ENCODE measurements at regions not wholly inside any gene's neighbourhood (a gene's known extent, or its start where the extent isn't known, plus 50 kb on each side); places are given as distances from the start of the nearest gene placed in this dataset.

DNA sequence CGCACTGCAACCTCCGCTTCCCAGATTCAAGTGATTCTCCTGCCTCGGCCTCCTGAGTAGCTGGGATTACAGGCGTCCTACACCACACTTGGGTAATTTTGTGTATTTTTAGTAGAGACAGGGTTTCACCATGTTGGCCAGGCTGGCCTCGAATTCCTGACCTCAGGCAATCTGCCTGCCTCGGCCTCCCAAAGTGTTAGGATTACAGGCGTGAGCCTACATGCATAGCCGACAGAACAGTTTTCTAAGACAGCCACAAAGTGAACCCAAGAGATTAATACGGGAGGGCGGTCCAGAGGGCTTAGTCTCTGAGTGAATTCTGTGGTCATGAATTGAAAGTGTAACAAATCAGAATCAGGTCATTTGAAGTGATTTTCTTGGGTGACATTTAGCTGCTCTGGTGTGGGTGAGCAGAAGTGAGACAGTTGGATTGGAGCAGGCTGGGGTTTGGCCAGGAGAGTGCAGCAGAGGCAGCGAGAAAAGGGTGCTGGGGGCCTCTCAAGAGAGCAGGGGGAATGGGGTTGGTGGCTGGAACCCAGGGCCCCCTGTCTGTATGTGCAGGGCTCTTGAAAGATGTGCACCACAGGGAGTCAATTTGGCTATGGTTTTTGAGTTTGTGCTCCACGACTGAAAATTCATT is 231.4 kb upstream of the WSCD1 start:
- no peak overlapping the region for H3K4me3 ChIP-seq (replicated peaks; ENCODE audit: insufficient read depth, low read length)
- no peak overlapping the region for H3K27ac ChIP-seq (replicated peaks)
- no peak for TF ChIP-seq GABPA (IDR thresholded peaks at IDR 0.05; ENCODE audit: low read depth)
- TF ChIP-seq POLR2AphosphoS5 (IDR thresholded peaks at IDR 0.05; ENCODE audit: low read depth) = no peak
- TF ChIP-seq, protein P1, sequence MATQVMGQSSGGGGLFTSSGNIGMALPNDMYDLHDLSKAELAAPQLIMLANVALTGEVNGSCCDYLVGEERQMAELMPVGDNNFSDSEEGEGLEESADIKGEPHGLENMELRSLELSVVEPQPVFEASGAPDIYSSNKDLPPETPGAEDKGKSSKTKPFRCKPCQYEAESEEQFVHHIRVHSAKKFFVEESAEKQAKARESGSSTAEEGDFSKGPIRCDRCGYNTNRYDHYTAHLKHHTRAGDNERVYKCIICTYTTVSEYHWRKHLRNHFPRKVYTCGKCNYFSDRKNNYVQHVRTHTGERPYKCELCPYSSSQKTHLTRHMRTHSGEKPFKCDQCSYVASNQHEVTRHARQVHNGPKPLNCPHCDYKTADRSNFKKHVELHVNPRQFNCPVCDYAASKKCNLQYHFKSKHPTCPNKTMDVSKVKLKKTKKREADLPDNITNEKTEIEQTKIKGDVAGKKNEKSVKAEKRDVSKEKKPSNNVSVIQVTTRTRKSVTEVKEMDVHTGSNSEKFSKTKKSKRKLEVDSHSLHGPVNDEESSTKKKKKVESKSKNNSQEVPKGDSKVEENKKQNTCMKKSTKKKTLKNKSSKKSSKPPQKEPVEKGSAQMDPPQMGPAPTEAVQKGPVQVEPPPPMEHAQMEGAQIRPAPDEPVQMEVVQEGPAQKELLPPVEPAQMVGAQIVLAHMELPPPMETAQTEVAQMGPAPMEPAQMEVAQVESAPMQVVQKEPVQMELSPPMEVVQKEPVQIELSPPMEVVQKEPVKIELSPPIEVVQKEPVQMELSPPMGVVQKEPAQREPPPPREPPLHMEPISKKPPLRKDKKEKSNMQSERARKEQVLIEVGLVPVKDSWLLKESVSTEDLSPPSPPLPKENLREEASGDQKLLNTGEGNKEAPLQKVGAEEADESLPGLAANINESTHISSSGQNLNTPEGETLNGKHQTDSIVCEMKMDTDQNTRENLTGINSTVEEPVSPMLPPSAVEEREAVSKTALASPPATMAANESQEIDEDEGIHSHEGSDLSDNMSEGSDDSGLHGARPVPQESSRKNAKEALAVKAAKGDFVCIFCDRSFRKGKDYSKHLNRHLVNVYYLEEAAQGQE (IDR thresholded peaks at IDR 0.05; ENCODE audit: insufficient replicate concordance, low read depth) = no peak
- TF ChIP-seq, protein P2, sequence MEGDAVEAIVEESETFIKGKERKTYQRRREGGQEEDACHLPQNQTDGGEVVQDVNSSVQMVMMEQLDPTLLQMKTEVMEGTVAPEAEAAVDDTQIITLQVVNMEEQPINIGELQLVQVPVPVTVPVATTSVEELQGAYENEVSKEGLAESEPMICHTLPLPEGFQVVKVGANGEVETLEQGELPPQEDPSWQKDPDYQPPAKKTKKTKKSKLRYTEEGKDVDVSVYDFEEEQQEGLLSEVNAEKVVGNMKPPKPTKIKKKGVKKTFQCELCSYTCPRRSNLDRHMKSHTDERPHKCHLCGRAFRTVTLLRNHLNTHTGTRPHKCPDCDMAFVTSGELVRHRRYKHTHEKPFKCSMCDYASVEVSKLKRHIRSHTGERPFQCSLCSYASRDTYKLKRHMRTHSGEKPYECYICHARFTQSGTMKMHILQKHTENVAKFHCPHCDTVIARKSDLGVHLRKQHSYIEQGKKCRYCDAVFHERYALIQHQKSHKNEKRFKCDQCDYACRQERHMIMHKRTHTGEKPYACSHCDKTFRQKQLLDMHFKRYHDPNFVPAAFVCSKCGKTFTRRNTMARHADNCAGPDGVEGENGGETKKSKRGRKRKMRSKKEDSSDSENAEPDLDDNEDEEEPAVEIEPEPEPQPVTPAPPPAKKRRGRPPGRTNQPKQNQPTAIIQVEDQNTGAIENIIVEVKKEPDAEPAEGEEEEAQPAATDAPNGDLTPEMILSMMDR (IDR thresholded peaks at IDR 0.05; ENCODE audit: insufficient read depth, low read length) = no peak
- no peak for TF ChIP-seq SPI1 (IDR thresholded peaks at IDR 0.05; ENCODE audit: borderline replicate concordance, low read depth)
- H3K27me3 ChIP-seq (ENCODE audit: insufficient read depth, poor library complexity, severe bottlenecking) = no peaks in the 10 kb centered on the region
- DNase-seq (ENCODE audit: low read depth in 1 of 2, low spot score in 1 of 2) = no peak

DNA sequence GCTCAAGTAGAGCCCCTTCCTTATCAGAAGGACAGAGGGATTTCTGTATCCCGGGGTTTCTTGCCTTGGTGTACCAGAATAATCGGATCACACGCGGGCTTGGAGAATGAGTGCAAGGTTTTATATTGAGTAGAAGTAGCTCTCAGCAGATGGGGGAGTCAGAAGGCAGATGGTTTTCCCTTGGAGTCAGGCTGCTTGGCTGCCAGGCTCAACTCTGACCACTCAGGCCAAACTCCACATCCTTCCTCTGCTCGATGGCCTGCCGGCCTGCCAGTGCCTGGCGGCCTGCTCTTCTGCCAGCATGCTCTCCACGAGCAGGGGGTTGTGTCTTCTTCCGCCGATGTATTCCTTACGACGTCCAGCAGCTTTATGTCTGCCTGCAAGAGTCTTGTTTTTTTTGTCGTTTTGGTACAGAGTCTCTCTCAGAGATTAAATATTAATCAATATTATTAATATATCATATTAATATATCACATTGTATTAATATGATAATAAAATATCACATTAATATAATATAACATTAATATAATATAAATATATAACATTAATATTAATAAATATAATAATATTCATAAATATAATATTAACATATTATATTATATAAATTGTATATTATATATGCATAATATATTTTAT is 229.2 kb upstream of the WSCD1 start:
- DNase-seq (ENCODE audit: low read depth in 1 of 2, low spot score in 1 of 2) = no peak
- TF ChIP-seq SPI1 (IDR thresholded peaks at IDR 0.05; ENCODE audit: borderline replicate concordance, low read depth) (no peak), POLR2AphosphoS5 (IDR thresholded peaks at IDR 0.05; ENCODE audit: low read depth) (no peak)

DNA sequence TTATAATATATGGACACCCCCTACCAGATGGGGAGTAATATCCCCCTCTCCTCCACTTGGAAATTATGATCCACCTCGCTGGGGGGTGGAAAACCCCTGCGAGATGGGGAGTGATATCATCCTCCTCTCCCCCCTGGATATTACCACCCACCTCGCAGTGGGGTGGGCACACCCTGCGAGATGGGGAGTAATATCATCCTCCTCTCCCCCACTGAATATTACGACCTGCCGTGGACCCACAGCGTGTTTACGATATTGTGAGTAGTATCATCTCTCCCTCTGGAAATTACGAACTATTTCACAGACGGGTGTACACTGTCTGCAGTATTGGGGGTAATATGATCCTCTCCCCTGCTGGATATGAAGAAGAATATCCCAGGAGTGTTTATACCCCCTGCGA is 228.3 kb upstream of the WSCD1 start:
- H3K27me3 ChIP-seq (ENCODE audit: insufficient read depth, poor library complexity, severe bottlenecking) = no peaks in the 10 kb centered on the region
- H3K4me3 ChIP-seq (replicated peaks; ENCODE audit: insufficient read depth, low read length) = no peak overlapping the region
- DNase-seq (ENCODE audit: low read depth in 1 of 2, low spot score in 1 of 2) = no peak
- no peak overlapping the region for H3K27ac ChIP-seq (replicated peaks)
- TF ChIP-seq POLR2AphosphoS5 (IDR thresholded peaks at IDR 0.05; ENCODE audit: low read depth) = no peak
- TF ChIP-seq, protein P2 (IDR thresholded peaks at IDR 0.05; ENCODE audit: insufficient read depth, low read length) = no peak
- no peak for TF ChIP-seq GABPA (IDR thresholded peaks at IDR 0.05; ENCODE audit: low read depth)
- TF ChIP-seq, protein P1 (IDR thresholded peaks at IDR 0.05; ENCODE audit: insufficient replicate concordance, low read depth) = no peak
- TF ChIP-seq SPI1 (IDR thresholded peaks at IDR 0.05; ENCODE audit: borderline replicate concordance, low read depth) = no peak

More for the DNA sequence above, 229.2 kb upstream of the WSCD1 start:
- no peak overlapping the region for H3K27ac ChIP-seq (replicated peaks)
- no peak overlapping the region for H3K4me3 ChIP-seq (replicated peaks; ENCODE audit: insufficient read depth, low read length)
- no peaks in the 10 kb centered on the region for H3K27me3 ChIP-seq (ENCODE audit: insufficient read depth, poor library complexity, severe bottlenecking)

DNA sequence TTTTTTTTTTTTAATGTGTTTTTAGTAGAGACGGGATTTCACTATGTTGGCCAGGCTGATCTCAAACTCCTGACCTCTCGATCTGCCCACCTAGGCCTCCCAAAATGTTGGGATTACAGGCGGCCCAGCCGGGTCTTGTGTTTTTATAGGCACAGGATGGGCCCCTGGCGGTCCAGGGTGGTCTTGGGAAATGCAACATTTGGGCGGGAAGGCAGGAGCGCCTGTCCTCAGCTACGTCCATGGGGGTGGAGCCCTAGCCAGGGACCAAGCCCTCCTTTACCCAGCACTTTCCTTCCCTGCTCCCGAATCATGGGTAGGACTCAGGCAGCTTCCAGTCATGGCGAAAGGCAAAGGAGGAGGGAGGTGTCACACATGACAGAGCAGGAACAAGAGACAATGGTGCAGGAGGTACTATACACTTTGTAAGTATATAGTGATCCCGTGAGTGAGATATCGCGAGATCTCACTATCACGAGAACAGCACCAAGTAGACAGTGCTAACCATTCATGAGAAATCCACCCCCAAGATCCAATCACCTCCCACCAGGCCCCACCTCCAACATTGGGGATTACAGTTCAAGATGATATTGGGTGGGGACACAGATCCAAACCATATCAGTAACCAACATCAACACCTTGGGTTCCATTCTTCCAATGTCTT is 226.7 kb upstream of the WSCD1 start:
- DNase-seq (ENCODE audit: low read depth in 1 of 2, low spot score in 1 of 2) = no peak
- TF ChIP-seq GABPA (IDR thresholded peaks at IDR 0.05; ENCODE audit: low read depth) (no peak), SPI1 (IDR thresholded peaks at IDR 0.05; ENCODE audit: borderline replicate concordance, low read depth) (no peak), POLR2AphosphoS5 (IDR thresholded peaks at IDR 0.05; ENCODE audit: low read depth) (no peak)
- TF ChIP-seq, protein P1 (IDR thresholded peaks at IDR 0.05; ENCODE audit: insufficient replicate concordance, low read depth) = no peak
- TF ChIP-seq, protein P2 (IDR thresholded peaks at IDR 0.05; ENCODE audit: insufficient read depth, low read length) = no peak
- Histone ChIP-seq H3K27ac (replicated peaks) (no peak overlapping the region), H3K4me3 (replicated peaks; ENCODE audit: insufficient read depth, low read length) (no peak overlapping the region), H3K27me3 (ENCODE audit: insufficient read depth, poor library complexity, severe bottlenecking) (no peaks in the 10 kb centered on the region)

Measured in HL-60 (cell line).